ENCODE measurements at regions not wholly inside any gene's neighbourhood (a gene's known extent, or its start where the extent isn't known, plus 50 kb on each side); places are given as distances from the start of the nearest gene placed in this dataset.

GRCh38 chr13:69108486-69108885 is 999.1 kb upstream of the ATXN8OS start:
- BruUV-seq (replicated peaks), result no TSS peak

GRCh38 chr13:69107436-69107835 is 1000.2 kb upstream of the ATXN8OS start:
- ATAC-seq, result no peak
- Histone ChIP-seq H3K36me3 (ENCODE audit: control insufficient read depth, insufficient read depth, low read length) (no peaks in the 10 kb centered on the region), H3K27me3 (ENCODE audit: control insufficient read depth, insufficient read depth, low read length) (no peaks in the 10 kb centered on the region), H3K9me3 (ENCODE audit: control insufficient read depth, insufficient read depth, low read depth, low read length) (no peaks in the 10 kb centered on the region), H3K4me1 (ENCODE audit: control insufficient read depth, insufficient read depth, low read length) (no peaks in the 10 kb centered on the region), H3K4me3 (ENCODE audit: low read depth in 2 of 2, low read length in 2 of 2) (no peak overlapping the region), H3K27ac (ENCODE audit: low read length) (no peak overlapping the region)
- DNase-seq (ENCODE audit: low read depth, low spot score), result no peak
- ChIA-PET CTCF (no interaction called here), POLR2A (interaction anchor here (0.5 kb wide), 1 partner anchor 355 kb away, joined by 12 read pairs; no protein-coding TSS in a partner anchor)
- BruUV-seq (replicated peaks), result no TSS peak
- in situ Hi-C loops (cut with HindIII; ENCODE audit: low pct_unique_long_range_greater_than_20kb, low sequenced_read_pairs), result no loop called here
- intact Hi-C loops (cut with micrococcal nuclease; ENCODE audit: unreplicated experiment), result no loop called here
- TF ChIP-seq POLR2AphosphoS5 (IDR thresholded peaks at IDR 0.05; ENCODE audit: low read depth, low read length) (no peak), TCF7L2 (IDR thresholded peaks at IDR 0.05; ENCODE audit: low read depth, low read length) (no peak), SIN3A (IDR thresholded peaks at IDR 0.05; ENCODE audit: borderline replicate concordance, insufficient read depth, low read depth, low read length) (no peak)

More at GRCh38 chr13:69108486-69108885, 999.1 kb upstream of the ATXN8OS start:
- H3K27ac ChIP-seq (ENCODE audit: low read length), result no peak overlapping the region
- TF ChIP-seq REST (IDR thresholded peaks at IDR 0.05; ENCODE audit: insufficient read depth in 1 of 2, low read depth in 2 of 2, low read length in 1 of 2) (no peak), POLR2AphosphoS5 (IDR thresholded peaks at IDR 0.05; ENCODE audit: low read depth, low read length) (no peak), SIN3A (IDR thresholded peaks at IDR 0.05; ENCODE audit: borderline replicate concordance, insufficient read depth, low read depth, low read length) (no peak), CTCF (IDR thresholded peaks at IDR 0.05) (no peak), TCF7L2 (IDR thresholded peaks at IDR 0.05; ENCODE audit: low read depth, low read length) (no peak)
- no peaks in the 10 kb centered on the region for H3K4me1 ChIP-seq (ENCODE audit: control insufficient read depth, insufficient read depth, low read length)
- POLR2A ChIA-PET, result no interaction called here
- no peaks in the 10 kb centered on the region for H3K9me3 ChIP-seq (ENCODE audit: control insufficient read depth, insufficient read depth, low read depth, low read length)
- intact Hi-C loops (cut with micrococcal nuclease; ENCODE audit: unreplicated experiment), result no loop called here
- CTCF ChIA-PET, result no interaction called here
- ATAC-seq (no peak), DNase-seq (ENCODE audit: low read depth, low spot score) (no peak)
- H3K4me3 ChIP-seq (ENCODE audit: low read depth in 2 of 2, low read length in 2 of 2), result no peak overlapping the region
- no peaks in the 10 kb centered on the region for H3K36me3 ChIP-seq (ENCODE audit: control insufficient read depth, insufficient read depth, low read length)
- in situ Hi-C loops (cut with HindIII; ENCODE audit: low pct_unique_long_range_greater_than_20kb, low sequenced_read_pairs), result no loop called here
- no peaks in the 10 kb centered on the region for H3K27me3 ChIP-seq (ENCODE audit: control insufficient read depth, insufficient read depth, low read length)

- ChIA-PET POLR2A (no interaction called here), CTCF (no interaction called here)
- ATAC-seq, result no peak
- no peak overlapping the region for H3K27ac ChIP-seq (ENCODE audit: low read length)
- H3K27me3 ChIP-seq (ENCODE audit: control insufficient read depth, insufficient read depth, low read length), result no peaks in the 10 kb centered on the region
- no peak overlapping the region for H3K4me3 ChIP-seq (ENCODE audit: low read depth in 2 of 2, low read length in 2 of 2)
- no peaks in the 10 kb centered on the region for H3K36me3 ChIP-seq (ENCODE audit: control insufficient read depth, insufficient read depth, low read length)
- in situ Hi-C loops (cut with HindIII; ENCODE audit: low pct_unique_long_range_greater_than_20kb, low sequenced_read_pairs), result no loop called here
- H3K9me3 ChIP-seq (ENCODE audit: control insufficient read depth, insufficient read depth, low read depth, low read length), result no peaks in the 10 kb centered on the region
- TF ChIP-seq POLR2AphosphoS5 (IDR thresholded peaks at IDR 0.05; ENCODE audit: low read depth, low read length), result no peak
- TF ChIP-seq TCF7L2 (IDR thresholded peaks at IDR 0.05; ENCODE audit: low read depth, low read length), result no peak
- TF ChIP-seq REST (IDR thresholded peaks at IDR 0.05; ENCODE audit: insufficient read depth in 1 of 2, low read depth in 2 of 2, low read length in 1 of 2), result no peak
- TF ChIP-seq SIN3A (IDR thresholded peaks at IDR 0.05; ENCODE audit: borderline replicate concordance, insufficient read depth, low read depth, low read length), result no peak
- TF ChIP-seq CTCF (IDR thresholded peaks at IDR 0.05), result no peak
- intact Hi-C loops (cut with micrococcal nuclease; ENCODE audit: unreplicated experiment), result no loop called here
- DNase-seq (ENCODE audit: low read depth, low spot score), result no peak
- no peaks in the 10 kb centered on the region for H3K4me1 ChIP-seq (ENCODE audit: control insufficient read depth, insufficient read depth, low read length)
- BruUV-seq (replicated peaks), result no TSS peak
These were observed 1005.8 kb upstream of the ATXN8OS start for GRCh38 chr13:69101841-69102240.
